CD14-positive monocyte (primary cell): ENCODE measurements at regions not wholly inside any gene's neighbourhood (a gene's known extent, or its start where the extent isn't known, plus 50 kb on each side); places are given as distances from the start of the nearest gene placed in this dataset.

Source experiments
- DNase-seq, 3 donors: peaks; one replicate each; pipeline ENCODE4 v3.0.0-alpha.2; 2011 to 2022
- H2AFZ ChIP-seq: 2 replicates; pipeline ENCODE4 v1.6.0; 2012; ENCODE audit warnings: mild to moderate bottlenecking, low read depth, low read length, inconsistent platforms; ENCODE audit not compliant: insufficient read depth, poor library complexity, severe bottlenecking
- H3K27ac ChIP-seq, 2 donors: 1 replicate in 1 of 2; 2 replicates in 1 of 2; pipeline ENCODE4 v1.5.1; 2012 to 2013; ENCODE audit warnings: low read length in 2 of 2, control low read depth in 1 of 2, inconsistent platforms in 1 of 2, low read depth in 1 of 2, mild to moderate bottlenecking in 1 of 2
- H3K27me3 ChIP-seq, 2 donors: one replicate each; pipeline versions ENCODE4 v1.6.0 to v1.6.1; 2011 to 2013; ENCODE audit warnings: low read length in 2 of 2; ENCODE audit not compliant: control insufficient read depth in 2 of 2, insufficient read depth in 2 of 2
- H3K36me3 ChIP-seq, 2 donors: replicated peaks in 1 of 2; 1 replicate in 1 of 2; 2 replicates in 1 of 2; pipeline versions ENCODE4 v1.5.1 to v1.6.1; 2012 to 2013; ENCODE audit warnings: low read length in 2 of 2, control low read depth in 1 of 2, inconsistent platforms in 1 of 2, mild to moderate bottlenecking in 1 of 2; ENCODE audit not compliant: insufficient read depth in 2 of 2, control insufficient read depth in 1 of 2
- H3K4me1 ChIP-seq, 2 donors: 1 replicate in 1 of 2; 2 replicates in 1 of 2; pipeline versions ENCODE4 v1.5.1 to v1.6.1; 2012 to 2013; ENCODE audit warnings: low read length in 2 of 2, control low read depth in 1 of 2, inconsistent platforms in 1 of 2, mild to moderate bottlenecking in 1 of 2, moderate library complexity in 1 of 2; ENCODE audit not compliant: insufficient read depth in 2 of 2, control insufficient read depth in 1 of 2
- H3K4me2 ChIP-seq: replicated peaks from 2 replicates; pipeline ENCODE3; 2012; ENCODE audit warnings: low read length, moderate library complexity, mild to moderate bottlenecking; ENCODE audit not compliant: poor library complexity, severe bottlenecking; ENCODE audit errors: extremely low read depth
- H3K4me3 ChIP-seq, 3 experiments: fragments of 200-600 bp in 1 of 3; sonication (generic) in 1 of 3; replicated peaks in 1 of 3; 1 replicate in 2 of 3; 2 replicates in 1 of 3; pipeline ENCODE4 v1.5.1; 2011 to 2013; ENCODE audit warnings: low read length in 3 of 3, mild to moderate bottlenecking in 3 of 3, control low read depth in 2 of 3, low read depth in 2 of 3, inconsistent platforms in 1 of 3, moderate library complexity in 1 of 3
- H3K79me2 ChIP-seq: 2 replicates; pipeline ENCODE4 v1.6.0; 2012; ENCODE audit warnings: mild to moderate bottlenecking, control low read depth, inconsistent platforms, low read length, moderate library complexity; ENCODE audit not compliant: insufficient read depth
- H3K9ac ChIP-seq: 2 replicates; pipeline ENCODE4 v1.6.0; 2017; ENCODE audit warnings: low read length, mild to moderate bottlenecking; ENCODE audit not compliant: insufficient read depth, poor library complexity, severe bottlenecking
- H3K9me3 ChIP-seq, 2 donors: replicated peaks in 1 of 2; 1 replicate in 1 of 2; 2 replicates in 1 of 2; pipeline versions ENCODE4 v1.5.1 to v1.6.1; 2012 to 2013; ENCODE audit warnings: low read length in 2 of 2, control low read depth in 1 of 2; ENCODE audit not compliant: control insufficient read depth in 1 of 2, insufficient read depth in 1 of 2
- H4K20me1 ChIP-seq: 2 replicates; pipeline ENCODE4 v1.6.0; 2012; ENCODE audit warnings: mild to moderate bottlenecking, low read length, control low read depth, moderate library complexity; ENCODE audit not compliant: insufficient read depth
- H3K27ac Mint-ChIP-seq, 7 donors: one replicate each; pipeline ENCODE4 v1.8.0; 2020; ENCODE audit warnings: mild to moderate bottlenecking in 7 of 7, mixed read lengths in 7 of 7, moderate library complexity in 6 of 7, inconsistent platforms in 2 of 7
- H3K27me3 Mint-ChIP-seq, 3 donors: one replicate each; pipeline ENCODE4 v1.8.0; 2021 to 2022; ENCODE audit warnings: low read depth in 3 of 3, mild to moderate bottlenecking in 3 of 3, mixed read lengths in 3 of 3, moderate library complexity in 3 of 3, inconsistent platforms in 1 of 3
- H3K36me3 Mint-ChIP-seq, 2 donors: one replicate each; pipeline ENCODE4 v1.8.0; 2020; ENCODE audit warnings: mixed read lengths in 2 of 2, inconsistent platforms in 1 of 2, mild to moderate bottlenecking in 1 of 2
- H3K4me1 Mint-ChIP-seq: one replicate; pipeline ENCODE4 v1.8.0; 2020; ENCODE audit warnings: mild to moderate bottlenecking, mixed read lengths
- H3K4me3 Mint-ChIP-seq, 2 donors: one replicate each; pipeline ENCODE4 v1.8.0; 2020; ENCODE audit warnings: mild to moderate bottlenecking in 2 of 2, mixed read lengths in 2 of 2, moderate library complexity in 1 of 2
- H3K9me3 Mint-ChIP-seq, 7 donors: one replicate each; pipeline ENCODE4 v1.8.0; 2020 to 2022; ENCODE audit warnings: mixed read lengths in 7 of 7, mild to moderate bottlenecking in 6 of 7, moderate library complexity in 6 of 7, inconsistent platforms in 2 of 7
- WGBS: methylation state at CpG from one replicate; pipeline ENCODE4 v1.1.5; 2013; ENCODE audit warnings: missing lambda C conversion rate; ENCODE audit not compliant: insufficient coverage; 5-methylcytosine and 5-hydroxymethylcytosine counted together
- intact Hi-C, 2 donors: fragments of 100-400 bp; cut with micrococcal nuclease; formaldehyde crosslinking; loops; one replicate each; pipeline versions ENCODE4 v1.15.0 to v1.15.1; 2023
- TF ChIP-seq, protein P1 (sequence below): fragments of 200-600 bp; IDR thresholded peaks from one replicate; pipeline ENCODE4 v1.8.0; 2022; ENCODE audit warnings: antibody characterized with exemption, mild to moderate bottlenecking

DNA sequence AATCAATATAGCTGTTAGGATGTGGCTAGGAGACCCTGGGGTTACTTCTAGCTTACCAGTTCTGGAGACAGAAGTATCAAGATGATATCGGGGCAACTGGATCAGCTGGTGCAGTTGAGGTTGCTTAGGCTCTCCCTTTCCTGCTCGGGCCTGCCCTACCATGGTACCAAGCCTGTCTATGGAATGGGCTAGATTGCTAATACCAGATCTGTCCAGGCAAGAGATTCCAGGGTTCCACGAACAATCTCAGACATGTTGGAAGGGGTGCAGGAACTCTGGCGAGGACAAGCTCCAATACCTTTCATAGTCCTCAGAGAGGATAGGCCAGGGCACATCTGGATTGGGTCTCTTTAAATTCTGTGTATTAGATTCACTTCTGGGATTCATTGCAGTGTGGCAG lies 53.8 kb downstream of the ADM start:
- Mint-ChIP-seq H3K4me3 (no peak overlapping the region), H3K4me1 (no peaks in the 10 kb centered on the region)

DNA sequence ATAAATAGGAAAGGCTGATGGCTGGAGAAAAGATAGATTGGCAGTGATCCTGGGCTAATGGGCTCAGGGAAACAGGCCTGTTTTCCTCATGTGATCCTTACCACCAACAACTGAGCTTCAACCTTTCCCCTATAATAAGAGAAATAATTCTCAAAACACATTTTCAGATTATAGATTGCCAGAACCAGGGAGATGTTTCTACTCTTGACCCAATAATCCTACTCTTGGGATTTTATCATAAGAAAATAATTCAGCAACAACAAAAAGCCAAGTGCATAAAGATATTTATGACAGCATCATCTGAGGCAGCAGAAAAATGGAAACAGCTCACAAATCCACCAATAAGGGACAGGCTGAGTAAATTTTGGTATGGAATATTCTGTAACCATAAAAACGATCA lies 54.3 kb downstream of the ADM start:
- H3K27ac ChIP-seq = no peak overlapping the region
- TF ChIP-seq, protein P1, sequence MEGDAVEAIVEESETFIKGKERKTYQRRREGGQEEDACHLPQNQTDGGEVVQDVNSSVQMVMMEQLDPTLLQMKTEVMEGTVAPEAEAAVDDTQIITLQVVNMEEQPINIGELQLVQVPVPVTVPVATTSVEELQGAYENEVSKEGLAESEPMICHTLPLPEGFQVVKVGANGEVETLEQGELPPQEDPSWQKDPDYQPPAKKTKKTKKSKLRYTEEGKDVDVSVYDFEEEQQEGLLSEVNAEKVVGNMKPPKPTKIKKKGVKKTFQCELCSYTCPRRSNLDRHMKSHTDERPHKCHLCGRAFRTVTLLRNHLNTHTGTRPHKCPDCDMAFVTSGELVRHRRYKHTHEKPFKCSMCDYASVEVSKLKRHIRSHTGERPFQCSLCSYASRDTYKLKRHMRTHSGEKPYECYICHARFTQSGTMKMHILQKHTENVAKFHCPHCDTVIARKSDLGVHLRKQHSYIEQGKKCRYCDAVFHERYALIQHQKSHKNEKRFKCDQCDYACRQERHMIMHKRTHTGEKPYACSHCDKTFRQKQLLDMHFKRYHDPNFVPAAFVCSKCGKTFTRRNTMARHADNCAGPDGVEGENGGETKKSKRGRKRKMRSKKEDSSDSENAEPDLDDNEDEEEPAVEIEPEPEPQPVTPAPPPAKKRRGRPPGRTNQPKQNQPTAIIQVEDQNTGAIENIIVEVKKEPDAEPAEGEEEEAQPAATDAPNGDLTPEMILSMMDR = no peak
- no peaks in the 10 kb centered on the region for H3K27me3 ChIP-seq
- H3K4me1 Mint-ChIP-seq = no peaks in the 10 kb centered on the region
- intact Hi-C loops = no loop called here
- no peak overlapping the region for H3K27ac Mint-ChIP-seq
- WGBS = no CpG with 5 or more reads among the region's 1 CpG
- no peaks in the 10 kb centered on the region for H3K4me1 ChIP-seq
- no peaks in the 10 kb centered on the region for H3K79me2 ChIP-seq
- no peak for DNase-seq
- H3K27me3 Mint-ChIP-seq = peaks cover 0 to 4% (median 0%) of the 10 kb centered on the region in 3 donors
- no peak overlapping the region for H3K9ac ChIP-seq
- no peaks in the 10 kb centered on the region for H3K36me3 Mint-ChIP-seq
- H3K36me3 ChIP-seq = no peaks in the 10 kb centered on the region
- H3K9me3 Mint-ChIP-seq = peaks cover 0 to 17% (median 3%) of the 10 kb centered on the region in 7 donors
- H3K4me2 ChIP-seq = no peak overlapping the region
- no peak overlapping the region for H3K4me3 Mint-ChIP-seq
- no peak overlapping the region for H2AFZ ChIP-seq
- H4K20me1 ChIP-seq = no peaks in the 10 kb centered on the region
- H3K4me3 ChIP-seq = no peak overlapping the region
- no peaks in the 10 kb centered on the region for H3K9me3 ChIP-seq

More for the DNA sequence above, 53.8 kb downstream of the ADM start:
- Mint-ChIP-seq H3K9me3 (peaks cover 0 to 17% (median 3%) of the 10 kb centered on the region in 7 donors), H3K36me3 (no peaks in the 10 kb centered on the region), H3K27ac (no peak overlapping the region), H3K27me3 (peaks cover 0 to 4% (median 0%) of the 10 kb centered on the region in 3 donors)
- no peaks in the 10 kb centered on the region for H3K9me3 ChIP-seq
- no peaks in the 10 kb centered on the region for H4K20me1 ChIP-seq
- no peak overlapping the region for H2AFZ ChIP-seq
- no peak for DNase-seq
- H3K27ac ChIP-seq = no peak overlapping the region
- H3K4me1 ChIP-seq = no peaks in the 10 kb centered on the region
- no peak overlapping the region for H3K4me2 ChIP-seq
- no peak overlapping the region for H3K4me3 ChIP-seq
- WGBS = 100% methylated on average over 2 of the region's 4 CpGs
- no peaks in the 10 kb centered on the region for H3K36me3 ChIP-seq
- H3K27me3 ChIP-seq = no peaks in the 10 kb centered on the region
- H3K79me2 ChIP-seq = no peaks in the 10 kb centered on the region
- no peak overlapping the region for H3K9ac ChIP-seq
- TF ChIP-seq, protein P1 = no peak
- intact Hi-C loops = no loop called here
